ENCODE measurements at regions not wholly inside any gene's neighbourhood (a gene's known extent, or its start where the extent isn't known, plus 50 kb on each side); places are given as distances from the start of the nearest gene placed in this dataset.

DNA sequence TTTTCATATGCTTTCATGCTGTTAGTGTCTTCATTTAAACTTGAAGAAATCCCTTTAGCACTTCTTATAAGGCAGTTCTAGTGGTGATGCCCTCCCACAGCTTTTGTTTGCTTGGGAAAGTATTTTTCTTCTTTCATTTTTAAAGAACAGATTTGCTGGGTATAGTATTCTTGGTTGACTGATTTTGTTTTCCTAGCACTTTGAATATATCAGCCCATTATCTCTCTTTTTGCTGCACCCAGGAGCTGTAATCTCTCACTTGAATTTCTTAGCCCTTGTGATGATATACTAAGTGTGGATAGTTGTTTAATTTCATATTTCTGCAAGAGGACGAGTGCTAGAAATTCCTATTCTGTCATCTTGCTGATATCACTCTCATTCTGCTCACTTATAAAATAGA, 283.7 kb downstream of the GPAT3 start:
- TF ChIP-seq, protein P1, sequence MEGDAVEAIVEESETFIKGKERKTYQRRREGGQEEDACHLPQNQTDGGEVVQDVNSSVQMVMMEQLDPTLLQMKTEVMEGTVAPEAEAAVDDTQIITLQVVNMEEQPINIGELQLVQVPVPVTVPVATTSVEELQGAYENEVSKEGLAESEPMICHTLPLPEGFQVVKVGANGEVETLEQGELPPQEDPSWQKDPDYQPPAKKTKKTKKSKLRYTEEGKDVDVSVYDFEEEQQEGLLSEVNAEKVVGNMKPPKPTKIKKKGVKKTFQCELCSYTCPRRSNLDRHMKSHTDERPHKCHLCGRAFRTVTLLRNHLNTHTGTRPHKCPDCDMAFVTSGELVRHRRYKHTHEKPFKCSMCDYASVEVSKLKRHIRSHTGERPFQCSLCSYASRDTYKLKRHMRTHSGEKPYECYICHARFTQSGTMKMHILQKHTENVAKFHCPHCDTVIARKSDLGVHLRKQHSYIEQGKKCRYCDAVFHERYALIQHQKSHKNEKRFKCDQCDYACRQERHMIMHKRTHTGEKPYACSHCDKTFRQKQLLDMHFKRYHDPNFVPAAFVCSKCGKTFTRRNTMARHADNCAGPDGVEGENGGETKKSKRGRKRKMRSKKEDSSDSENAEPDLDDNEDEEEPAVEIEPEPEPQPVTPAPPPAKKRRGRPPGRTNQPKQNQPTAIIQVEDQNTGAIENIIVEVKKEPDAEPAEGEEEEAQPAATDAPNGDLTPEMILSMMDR (conservative IDR thresholded peaks at IDR 0.05) = no peak
- H4K91ac ChIP-seq (ENCODE audit: insufficient read length, low read depth, low read length) = no peak overlapping the region
- H4K8ac ChIP-seq (replicated peaks; ENCODE audit: insufficient read length, low read depth, low read length) = no peak overlapping the region
- H3K23ac ChIP-seq (ENCODE audit: insufficient read length, low read depth, low read length) = no peak overlapping the region
- H4K20me1 ChIP-seq (ENCODE audit: control insufficient read depth, insufficient read depth, insufficient read length) = no peaks in the 10 kb centered on the region
- H3K4me2 ChIP-seq (ENCODE audit: insufficient read depth, insufficient read length, low read length) = no peak overlapping the region
- H2BK15ac ChIP-seq (ENCODE audit: low read depth, low read length) = no peak overlapping the region
- H2BK120ac ChIP-seq (ENCODE audit: low read depth, low read length, poor library complexity, severe bottlenecking) = no peak overlapping the region
- H3K18ac ChIP-seq (ENCODE audit: insufficient read length, low read depth, low read length) = no peak overlapping the region
- H3K14ac ChIP-seq (ENCODE audit: insufficient read depth, low read length) = no peak overlapping the region
- no peak overlapping the region for H2BK20ac ChIP-seq (ENCODE audit: low read depth, low read length, poor library complexity, severe bottlenecking)
- no peak overlapping the region for H3K27ac ChIP-seq (ENCODE audit: insufficient read length, low read depth, low read length)
- H3K4me1 ChIP-seq (ENCODE audit: insufficient read depth, low read length) = no peaks in the 10 kb centered on the region
- H3K9me3 ChIP-seq (ENCODE audit: control insufficient read depth, low read depth, low read length) = no peaks in the 10 kb centered on the region
- peaks cover 6 to 7% of the 10 kb centered on the region in 2 experiments for H3K4me1 Mint-ChIP-seq
- no peak overlapping the region for H3K9ac ChIP-seq (ENCODE audit: extremely low read depth, insufficient read length, low read length)
- DNase-seq = no peak
- no CpG with 5 or more reads among the region's 1 CpG for WGBS (ENCODE audit: extremely low coverage, insufficient read length, low lambda C conversion rate)
- no peaks in the 10 kb centered on the region for H3K79me2 ChIP-seq (ENCODE audit: insufficient read depth, low read length)
- no peak overlapping the region for H2AK5ac ChIP-seq (ENCODE audit: insufficient read length, low read length)
- no peak overlapping the region for H3T11ph ChIP-seq (ENCODE audit: low read length)
- no peak overlapping the region for H3K56ac ChIP-seq (ENCODE audit: insufficient read length, low read depth, low read length)
- H2BK12ac ChIP-seq (ENCODE audit: insufficient read length, low read depth, low read length) = no peak overlapping the region
- H2AFZ ChIP-seq (ENCODE audit: low read length) = no peak overlapping the region
- no peak overlapping the region for H4K5ac ChIP-seq (ENCODE audit: insufficient read length, low read depth, low read length)
- H3K4me3 Mint-ChIP-seq = no peak overlapping the region
- no peaks in the 10 kb centered on the region for H3K79me1 ChIP-seq (ENCODE audit: insufficient read depth, low read depth, low read length, poor library complexity, severe bottlenecking)
- H3K9me3 Mint-ChIP-seq = peaks cover 0 to 8% of the 10 kb centered on the region in 2 experiments; a peak in 4 of 5 replicates
- H3K36me3 Mint-ChIP-seq (ENCODE audit: insufficient read depth in 1 of 3, low read depth in 3 of 3) = peaks cover 0 to 6% (median 3%) of the 10 kb centered on the region in 3 experiments; a peak in 2 of 7 replicates
- no peaks in the 10 kb centered on the region for H3K23me2 ChIP-seq (ENCODE audit: insufficient read length, low read depth, low read length, poor library complexity, severe bottlenecking)
- no peak overlapping the region for H2BK5ac ChIP-seq (ENCODE audit: insufficient read length, low read length)
- H3K4ac ChIP-seq (ENCODE audit: low read depth, low read length) = no peak overlapping the region
- no peak overlapping the region for H3K27ac Mint-ChIP-seq
- H3K27me3 ChIP-seq (ENCODE audit: insufficient read depth, low read length) = no peaks in the 10 kb centered on the region
- no peaks in the 10 kb centered on the region for H3K27me3 Mint-ChIP-seq (ENCODE audit: low read depth)
